WERI-Rb-1 (cell line): ENCODE measurements at regions not wholly inside any gene's neighbourhood (a gene's known extent, or its start where the extent isn't known, plus 50 kb on each side); places are given as distances from the start of the nearest gene placed in this dataset.

Source experiments
- DNase-seq: peaks from one replicate; pipeline ENCODE4 v3.0.0-alpha.2; 2020
- H3K27ac ChIP-seq: fragments of 250-450 bp; sonication (Bioruptor Pico); 2 replicates; pipeline ENCODE4 v1.5.1; 2020; ENCODE audit warnings: mild to moderate bottlenecking, moderate library complexity
- H3K27me3 ChIP-seq: fragments of 250-450 bp; sonication (Bioruptor Pico); 2 replicates; pipeline ENCODE4 v1.5.1; 2021; ENCODE audit warnings: mild to moderate bottlenecking, low read depth, moderate library complexity; ENCODE audit not compliant: insufficient read depth, severe bottlenecking
- H3K36me3 ChIP-seq: fragments of 250-450 bp; sonication (Bioruptor Pico); 2 replicates; pipeline ENCODE4 v1.5.1; 2020; ENCODE audit warnings: mild to moderate bottlenecking, moderate library complexity
- H3K4me3 ChIP-seq: 2 replicates; pipeline ENCODE4 v1.5.1; 2011; ENCODE audit warnings: low read depth, mild to moderate bottlenecking, control low read depth, low read length
- H3K9me3 ChIP-seq: fragments of 250-450 bp; sonication (Bioruptor Pico); 2 replicates; pipeline ENCODE4 v1.5.1; 2021; ENCODE audit warnings: mild to moderate bottlenecking, moderate library complexity; ENCODE audit not compliant: severe bottlenecking
- CTCF ChIP-seq: IDR thresholded peaks from 2 replicates; pipeline ENCODE4 v1.5.1; 2011; ENCODE audit warnings: low read depth, mild to moderate bottlenecking, control low read depth, inconsistent platforms, low read length

- no peak for DNase-seq
- H3K36me3 ChIP-seq: no peaks in the 10 kb centered on the region
- no peaks in the 10 kb centered on the region for H3K27me3 ChIP-seq
- no peaks in the 10 kb centered on the region for H3K9me3 ChIP-seq
- no peak overlapping the region for H3K4me3 ChIP-seq
- no peak for TF ChIP-seq CTCF
- no peak overlapping the region for H3K27ac ChIP-seq
Observed at GRCh38 chr5:52597625-52598024, 190.1 kb upstream of the ITGA1 start.

- no peak for DNase-seq
- H3K4me3 ChIP-seq: no peak overlapping the region
- TF ChIP-seq CTCF: no peak
Observed at GRCh38 chr5:52598968-52599367, 188.7 kb upstream of the ITGA1 start.

GRCh38 chr5:52603778-52604554 is 183.8 kb upstream of the ITGA1 start:
- H3K9me3 ChIP-seq: no peaks in the 10 kb centered on the region
- no peaks in the 10 kb centered on the region for H3K36me3 ChIP-seq
- no peak overlapping the region for H3K27ac ChIP-seq
- H3K27me3 ChIP-seq: no peaks in the 10 kb centered on the region
- no peak for TF ChIP-seq CTCF
- H3K4me3 ChIP-seq: no peak overlapping the region
- no peak for DNase-seq

More at GRCh38 chr5:52598968-52599367, 188.7 kb upstream of the ITGA1 start:
- Histone ChIP-seq H3K36me3 (no peaks in the 10 kb centered on the region), H3K9me3 (no peaks in the 10 kb centered on the region), H3K27ac (no peak overlapping the region), H3K27me3 (no peaks in the 10 kb centered on the region)

- no peak overlapping the region for H3K27ac ChIP-seq
- TF ChIP-seq CTCF: no peak
- H3K27me3 ChIP-seq: no peaks in the 10 kb centered on the region
- H3K9me3 ChIP-seq: no peaks in the 10 kb centered on the region
- no peak overlapping the region for H3K4me3 ChIP-seq
- no peak for DNase-seq
- no peaks in the 10 kb centered on the region for H3K36me3 ChIP-seq
Observed at GRCh38 chr5:52605317-52606313, 182.1 kb upstream of the ITGA1 start.

- no peak for TF ChIP-seq CTCF
- no peaks in the 10 kb centered on the region for H3K27me3 ChIP-seq
- no peak overlapping the region for H3K4me3 ChIP-seq
- DNase-seq: no peak
- H3K9me3 ChIP-seq: no peaks in the 10 kb centered on the region
- H3K27ac ChIP-seq: no peak overlapping the region
- H3K36me3 ChIP-seq: no peaks in the 10 kb centered on the region
Observed at GRCh38 chr5:52607227-52607824, 180.4 kb upstream of the ITGA1 start.
